ENCODE measurements at regions not wholly inside any gene's neighbourhood (a gene's known extent, or its start where the extent isn't known, plus 50 kb on each side); places are given as distances from the start of the nearest gene placed in this dataset.

DNA sequence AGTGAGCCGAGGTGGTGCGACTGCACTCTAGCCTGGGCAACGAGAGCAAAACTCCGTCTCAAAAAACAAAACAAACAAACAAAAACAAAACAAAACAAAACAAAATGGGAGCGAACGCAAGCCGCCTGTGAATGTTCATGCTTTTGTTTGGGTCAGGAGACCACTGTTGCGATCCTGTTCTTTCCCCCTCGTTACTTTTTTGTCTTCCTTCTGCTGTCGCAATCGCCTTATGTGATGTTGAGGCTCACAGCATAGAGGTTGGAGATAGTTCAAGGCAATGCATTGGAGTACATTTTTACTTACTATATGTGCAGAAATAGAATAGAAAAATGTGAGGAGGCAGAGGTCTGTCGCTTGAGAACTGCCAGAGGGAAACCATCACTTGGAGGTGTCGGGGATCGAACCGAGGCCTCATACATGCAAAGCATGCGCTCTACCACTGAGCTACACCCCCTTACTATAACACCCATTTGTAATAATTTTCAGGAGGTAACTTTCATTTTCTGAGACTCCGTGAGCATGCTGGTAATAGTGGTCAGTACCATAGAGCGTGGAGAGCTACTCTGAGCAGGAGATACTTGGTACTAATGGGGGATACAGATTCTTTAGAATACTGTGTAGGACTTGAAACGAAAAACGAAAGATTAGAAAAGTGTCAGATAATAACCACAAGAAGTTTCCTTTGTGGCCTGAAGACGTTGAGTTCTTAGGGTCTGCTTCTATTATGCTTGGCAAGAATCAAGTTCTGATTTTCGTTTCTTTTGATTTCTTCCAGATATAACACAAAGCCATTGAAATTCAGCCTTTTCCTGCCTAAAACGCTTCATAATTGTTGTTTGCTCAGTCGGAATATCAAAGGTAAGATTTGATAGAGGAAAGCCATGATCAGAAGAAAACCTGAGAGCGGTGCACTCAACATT is 121.1 kb downstream of the TRIM27 start:
- Histone ChIP-seq H3K27me3 (ENCODE audit: control insufficient read depth, insufficient read depth, low read length) (peaks cover 44% of the 10 kb centered on the region), H3K9ac (ENCODE audit: low read length in 3 of 3) (no peak overlapping the region), H3K9me3 (ENCODE audit: control insufficient read depth in 2 of 3, insufficient read depth in 1 of 3, low read length in 3 of 3) (no peaks in the 10 kb centered on the region), H3K4me1 (ENCODE audit: control insufficient read depth in 2 of 3, insufficient read depth in 2 of 3, low read depth in 1 of 3, low read length in 3 of 3) (no peaks in the 10 kb centered on the region), H3K36me3 (ENCODE audit: control insufficient read depth in 2 of 3, insufficient read depth in 3 of 3, low read length in 3 of 3) (no peaks in the 10 kb centered on the region), H3K4me3 (ENCODE audit: low read length in 3 of 3) (no peak overlapping the region), H3K27ac (ENCODE audit: low read depth in 2 of 2, low read length in 2 of 2) (no peak overlapping the region)
- FAIRE-seq (no peak), DNase-seq (peak in 1 of 5 donors; percentile 0)
- TF ChIP-seq, protein P1, sequence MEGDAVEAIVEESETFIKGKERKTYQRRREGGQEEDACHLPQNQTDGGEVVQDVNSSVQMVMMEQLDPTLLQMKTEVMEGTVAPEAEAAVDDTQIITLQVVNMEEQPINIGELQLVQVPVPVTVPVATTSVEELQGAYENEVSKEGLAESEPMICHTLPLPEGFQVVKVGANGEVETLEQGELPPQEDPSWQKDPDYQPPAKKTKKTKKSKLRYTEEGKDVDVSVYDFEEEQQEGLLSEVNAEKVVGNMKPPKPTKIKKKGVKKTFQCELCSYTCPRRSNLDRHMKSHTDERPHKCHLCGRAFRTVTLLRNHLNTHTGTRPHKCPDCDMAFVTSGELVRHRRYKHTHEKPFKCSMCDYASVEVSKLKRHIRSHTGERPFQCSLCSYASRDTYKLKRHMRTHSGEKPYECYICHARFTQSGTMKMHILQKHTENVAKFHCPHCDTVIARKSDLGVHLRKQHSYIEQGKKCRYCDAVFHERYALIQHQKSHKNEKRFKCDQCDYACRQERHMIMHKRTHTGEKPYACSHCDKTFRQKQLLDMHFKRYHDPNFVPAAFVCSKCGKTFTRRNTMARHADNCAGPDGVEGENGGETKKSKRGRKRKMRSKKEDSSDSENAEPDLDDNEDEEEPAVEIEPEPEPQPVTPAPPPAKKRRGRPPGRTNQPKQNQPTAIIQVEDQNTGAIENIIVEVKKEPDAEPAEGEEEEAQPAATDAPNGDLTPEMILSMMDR (IDR thresholded peaks at IDR 0.05; ENCODE audit: borderline replicate concordance, extremely low read depth, insufficient read depth), result no peak
- intact Hi-C loops (cut with DNase I), result no loop called here

DNA sequence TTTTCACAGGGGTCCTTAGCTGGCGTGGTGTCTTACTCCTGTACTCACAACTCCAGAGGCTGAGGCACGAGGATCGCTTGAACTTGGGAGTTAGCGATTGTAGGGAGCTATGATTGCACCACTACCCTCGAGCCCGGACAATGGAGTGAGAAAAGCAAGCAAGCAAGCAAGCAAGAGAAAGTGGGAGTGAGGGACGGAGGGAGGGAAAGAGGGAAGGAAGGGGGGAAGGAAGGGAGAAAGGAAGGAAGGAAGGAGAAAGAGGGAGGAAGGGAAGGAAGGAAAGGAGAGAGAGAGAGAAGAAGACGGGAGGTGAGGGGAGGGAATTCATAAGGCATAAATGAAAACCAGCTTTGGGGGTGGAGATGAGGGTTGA is 120.5 kb downstream of the TRIM27 start:
- H3K36me3 ChIP-seq (ENCODE audit: control insufficient read depth in 2 of 3, insufficient read depth in 3 of 3, low read length in 3 of 3), result no peaks in the 10 kb centered on the region
- no peak overlapping the region for H3K27ac ChIP-seq (ENCODE audit: low read depth in 2 of 2, low read length in 2 of 2)
- TF ChIP-seq, protein P1 (IDR thresholded peaks at IDR 0.05; ENCODE audit: borderline replicate concordance, extremely low read depth, insufficient read depth), result no peak
- DNase-seq (no peak), FAIRE-seq (no peak)
- H3K9ac ChIP-seq (ENCODE audit: low read length in 3 of 3), result no peak overlapping the region
- intact Hi-C loops (cut with DNase I), result no loop called here
- peaks cover 45% of the 10 kb centered on the region for H3K27me3 ChIP-seq (ENCODE audit: control insufficient read depth, insufficient read depth, low read length)
- H3K4me1 ChIP-seq (ENCODE audit: control insufficient read depth in 2 of 3, insufficient read depth in 2 of 3, low read depth in 1 of 3, low read length in 3 of 3), result no peaks in the 10 kb centered on the region
- no peaks in the 10 kb centered on the region for H3K9me3 ChIP-seq (ENCODE audit: control insufficient read depth in 2 of 3, insufficient read depth in 1 of 3, low read length in 3 of 3)
- H3K4me3 ChIP-seq (ENCODE audit: low read length in 3 of 3), result no peak overlapping the region

DNA sequence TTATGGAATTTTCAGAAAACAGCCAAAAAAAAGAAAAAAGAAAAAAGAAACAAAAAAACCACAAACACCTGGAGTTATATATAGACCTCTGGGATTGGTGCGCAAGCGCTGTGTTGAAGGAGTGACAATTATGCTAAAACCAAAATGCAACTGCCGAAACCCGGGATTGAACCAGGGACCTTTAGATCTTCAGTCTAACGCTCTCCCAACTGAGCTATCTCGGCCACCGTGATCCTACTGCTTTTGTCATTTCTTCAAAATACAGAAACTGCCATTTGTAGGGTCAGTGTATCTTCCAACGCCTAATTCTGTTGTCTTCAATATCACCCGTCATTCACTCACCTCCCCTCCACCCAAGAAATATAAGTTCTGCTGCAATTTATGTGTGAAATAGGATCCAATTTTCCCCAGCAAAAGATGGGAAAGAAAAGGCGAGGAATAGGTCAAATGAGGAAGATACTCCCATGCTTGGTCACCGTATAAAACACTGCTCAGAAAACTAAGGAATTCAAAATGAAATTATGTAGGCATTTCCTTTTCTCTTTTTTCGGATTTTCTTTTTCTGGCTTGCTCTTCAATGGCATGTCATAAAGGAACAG is 116.0 kb downstream of the TRIM27 start:
- Histone ChIP-seq H3K27me3 (ENCODE audit: control insufficient read depth, insufficient read depth, low read length) (peaks cover 68% of the 10 kb centered on the region), H3K9ac (ENCODE audit: low read length in 3 of 3) (no peak overlapping the region), H3K4me3 (ENCODE audit: low read length in 3 of 3) (no peak overlapping the region), H3K9me3 (ENCODE audit: control insufficient read depth in 2 of 3, insufficient read depth in 1 of 3, low read length in 3 of 3) (peaks cover 0 to 3% (median 0%) of the 10 kb centered on the region in 3 donors), H3K27ac (ENCODE audit: low read depth in 2 of 2, low read length in 2 of 2) (no peak overlapping the region), H3K36me3 (ENCODE audit: control insufficient read depth in 2 of 3, insufficient read depth in 3 of 3, low read length in 3 of 3) (no peaks in the 10 kb centered on the region), H3K4me1 (ENCODE audit: control insufficient read depth in 2 of 3, insufficient read depth in 2 of 3, low read depth in 1 of 3, low read length in 3 of 3) (no peaks in the 10 kb centered on the region)
- DNase-seq (peak in 1 of 5 donors; percentile 43), FAIRE-seq (no peak)
- TF ChIP-seq, protein P1 (IDR thresholded peaks at IDR 0.05; ENCODE audit: borderline replicate concordance, extremely low read depth, insufficient read depth), result no peak
- intact Hi-C loops (cut with DNase I), result no loop called here

Data from kidney (tissue), 13 donors.